Stimulated activated CD4-positive, alpha-beta T cell treated with anti-CD3 and anti-CD28 coated beads, Interleukin-1b, Interleukin-23, amount 100 ng/mL, for 1 hour (primary cell): ENCODE measurements at regions not wholly inside any gene's neighbourhood (a gene's known extent, or its start where the extent isn't known, plus 50 kb on each side); places are given as distances from the start of the nearest gene placed in this dataset.

Source experiments
- DNase-seq, 2 donors: peaks; one replicate each; pipeline ENCODE4 v3.0.0-alpha.2; 2020; ENCODE audit warnings: low read depth in 2 of 2

GRCh38 chr2:8003462-8004075, 678.3 kb upstream of the ID2 start:
- DNase-seq: no peak

GRCh38 chr2:8004250-8004681, 677.6 kb upstream of the ID2 start:
- no peak for DNase-seq

GRCh38 chr2:8006181-8006580, 675.7 kb upstream of the ID2 start:
- no peak for DNase-seq

GRCh38 chr2:8006626-8007025, 675.2 kb upstream of the ID2 start:
- DNase-seq: no peak

- DNase-seq: no peak
These were observed 672.8 kb upstream of the ID2 start for GRCh38 chr2:8009010-8009597.

- DNase-seq: no peak
These were observed 665.8 kb upstream of the ID2 start for GRCh38 chr2:8015848-8016600.

- no peak for DNase-seq
These were observed 665.2 kb upstream of the ID2 start for GRCh38 chr2:8016688-8017087.

GRCh38 chr2:8018956-8019355, 662.9 kb upstream of the ID2 start:
- no peak for DNase-seq

- DNase-seq: no peak
These were observed 661.9 kb upstream of the ID2 start for GRCh38 chr2:8019934-8020333.

GRCh38 chr2:8021921-8022320, 659.9 kb upstream of the ID2 start:
- no peak for DNase-seq

GRCh38 chr2:8022908-8023640, 658.8 kb upstream of the ID2 start:
- no peak for DNase-seq

- DNase-seq: no peak
These were observed 657.4 kb upstream of the ID2 start for GRCh38 chr2:8024506-8024905.

- no peak for DNase-seq
These were observed 655.5 kb upstream of the ID2 start for GRCh38 chr2:8026381-8026780.

GRCh38 chr2:8027387-8027786, 654.5 kb upstream of the ID2 start:
- DNase-seq: no peak

- DNase-seq: no peak
These were observed 653.8 kb upstream of the ID2 start for GRCh38 chr2:8028036-8028435.

GRCh38 chr2:8028436-8028835, 653.4 kb upstream of the ID2 start:
- no peak for DNase-seq

GRCh38 chr2:8028981-8029380, 652.9 kb upstream of the ID2 start:
- no peak for DNase-seq

- DNase-seq: no peak
These were observed 651.1 kb upstream of the ID2 start for GRCh38 chr2:8030573-8031303.

GRCh38 chr2:8031370-8031769, 650.5 kb upstream of the ID2 start:
- DNase-seq: no peak

GRCh38 chr2:8033546-8034096, 648.2 kb upstream of the ID2 start:
- no peak for DNase-seq

- no peak for DNase-seq
These were observed 645.5 kb upstream of the ID2 start for GRCh38 chr2:8036366-8036765.

GRCh38 chr2:8039732-8040131, 642.1 kb upstream of the ID2 start:
- no peak for DNase-seq
